ENCODE measurements at regions not wholly inside any gene's neighbourhood (a gene's known extent, or its start where the extent isn't known, plus 50 kb on each side); places are given as distances from the start of the nearest gene placed in this dataset.
A peak's percentile ranks its signal among the peaks of the same experiment; 100 is the strongest.
"Not testable (repeated sequence)": the region's sequence is repeated elsewhere in the genome, so short reads cannot be mapped to it uniquely, and the experiment has no call there.

GRCh38 chr20:52004715-52005114 lies 186.9 kb downstream of the ZFP64 start:
- DNase-seq, result no peak

- no peak for DNase-seq
These were observed 187.6 kb downstream of the ZFP64 start for GRCh38 chr20:52004018-52004417.

GRCh38 chr20:52003415-52003814 lies 188.2 kb downstream of the ZFP64 start:
- DNase-seq, result no peak

GRCh38 chr20:52001999-52002666 lies 189.4 kb downstream of the ZFP64 start:
- DNase-seq, result no peak

- DNase-seq, result not testable (repeated sequence)
These were observed 194.2 kb downstream of the ZFP64 start for GRCh38 chr20:51997281-51997936.

- DNase-seq, result no peak
These were observed 193.2 kb upstream of the SALL4 start for GRCh38 chr20:51995551-51995951.

GRCh38 chr20:51994751-51995417 lies 192.6 kb upstream of the SALL4 start:
- DNase-seq, result no peak

- DNase-seq, result no peak
These were observed 185.5 kb upstream of the SALL4 start for GRCh38 chr20:51987812-51988211.

GRCh38 chr20:51985013-51985415 lies 182.7 kb upstream of the SALL4 start:
- DNase-seq, result no peak

- no peak for DNase-seq
These were observed 178.0 kb upstream of the SALL4 start for GRCh38 chr20:51980277-51980676.

GRCh38 chr20:51979226-51979625 lies 176.9 kb upstream of the SALL4 start:
- DNase-seq, result no peak

GRCh38 chr20:51978070-51978501 lies 175.8 kb upstream of the SALL4 start:
- DNase-seq, result no peak

GRCh38 chr20:51972056-51972455 lies 169.7 kb upstream of the SALL4 start:
- DNase-seq, result no peak

- no peak for DNase-seq
These were observed 168.5 kb upstream of the SALL4 start for GRCh38 chr20:51970858-51971257.

GRCh38 chr20:51969191-51969590 lies 166.9 kb upstream of the SALL4 start:
- no peak for DNase-seq

- no peak for DNase-seq
These were observed 165.8 kb upstream of the SALL4 start for GRCh38 chr20:51968151-51968550.

GRCh38 chr20:51966296-51966971 lies 164.1 kb upstream of the SALL4 start:
- DNase-seq, result peak; percentile 7

- no peak for DNase-seq
These were observed 159.8 kb upstream of the SALL4 start for GRCh38 chr20:51961964-51962761.

- no peak for DNase-seq
These were observed 157.8 kb upstream of the SALL4 start for GRCh38 chr20:51960047-51960675.

- DNase-seq, result no peak
These were observed 156.8 kb upstream of the SALL4 start for GRCh38 chr20:51959066-51959542.

- no peak for DNase-seq
These were observed 156.1 kb upstream of the SALL4 start for GRCh38 chr20:51958099-51959065.
